WTC11 (cell line): ENCODE measurements at regions not wholly inside any gene's neighbourhood (a gene's known extent, or its start where the extent isn't known, plus 50 kb on each side); places are given as distances from the start of the nearest gene placed in this dataset.

Source experiments
- ATAC-seq: fragments of 200-7000 bp; cut with Tn5 transposase; 2 replicates; pipeline ENCODE4 v1.10.0; 2021; ENCODE audit warnings: mild to moderate bottlenecking, moderate library complexity
- CTCF ChIA-PET: fragments of 300-600 bp; sonication (Branson Sonifier 250); formaldehyde crosslinking; loops from one replicate; lab custom pipeline; 2021; ENCODE audit warnings: antibody characterized with exemption; lab: Charles Lee
- POLR2A ChIA-PET: fragments of 350-600 bp; sonication (Branson Sonifier 250); formaldehyde crosslinking; loops from one replicate; lab custom pipeline; 2021; ENCODE audit warnings: antibody characterized with exemption; lab: Charles Lee
- DNase-seq: peaks from one replicate; pipeline ENCODE4 v3.0.0; 2021; ENCODE audit warnings: low spot score
- H3K27ac Mint-ChIP-seq: 2 replicates; pipeline ENCODE4 v1.8.0; 2021; ENCODE audit warnings: mixed read lengths
- H3K27me3 Mint-ChIP-seq: 2 replicates; pipeline ENCODE4 v1.8.0; 2021; ENCODE audit warnings: low read depth, mild to moderate bottlenecking, moderate library complexity, mixed read lengths
- H3K36me3 Mint-ChIP-seq: 2 replicates; pipeline ENCODE4 v1.8.0; 2021; ENCODE audit warnings: mixed read lengths
- H3K4me1 Mint-ChIP-seq: 2 replicates; pipeline ENCODE4 v1.8.0; 2022; ENCODE audit warnings: mixed read lengths
- H3K4me3 Mint-ChIP-seq: 2 replicates; pipeline ENCODE4 v1.8.0; 2021; ENCODE audit warnings: mild to moderate bottlenecking, moderate library complexity, mixed read lengths
- H3K9me3 Mint-ChIP-seq: 2 replicates; pipeline ENCODE4 v1.8.0; 2021; ENCODE audit warnings: mixed read lengths
- CDX4 ChIP-seq: fragments of 250-450 bp; sonication (Bioruptor Pico); IDR thresholded peaks from 2 replicates; pipeline ENCODE4 v1.9.0; 2021; ENCODE audit warnings: moderate library complexity, mild to moderate bottlenecking, inconsistent platforms, borderline replicate concordance
- ELF4 ChIP-seq: sonication (generic); formaldehyde crosslinking; IDR thresholded peaks from 2 replicates; pipeline ENCODE4 v1.8.1; 2022; ENCODE audit warnings: low read depth, mild to moderate bottlenecking, moderate library complexity, missing genetic modification reagents
- FOXP1 ChIP-seq: sonication (generic); formaldehyde crosslinking; IDR thresholded peaks from 2 replicates; pipeline ENCODE4 v1.8.0; 2022; ENCODE audit warnings: missing genetic modification reagents, mild to moderate bottlenecking, moderate library complexity, borderline replicate concordance
- IRF2 ChIP-seq: sonication (generic); formaldehyde crosslinking; IDR thresholded peaks from 2 replicates; pipeline ENCODE4 v1.8.0; 2022; ENCODE audit warnings: low read depth, missing genetic modification reagents, borderline replicate concordance
- KAT7 ChIP-seq: sonication (generic); formaldehyde crosslinking; IDR thresholded peaks from 2 replicates; pipeline ENCODE4 v1.8.1; 2023; ENCODE audit warnings: missing genetic modification reagents, mild to moderate bottlenecking, borderline replicate concordance
- MYBL2 ChIP-seq: sonication (generic); formaldehyde crosslinking; IDR thresholded peaks from 2 replicates; pipeline ENCODE4 v1.8.1; 2023; ENCODE audit warnings: mild to moderate bottlenecking, moderate library complexity, missing genetic modification reagents
- NFE2L1 ChIP-seq: sonication (generic); formaldehyde crosslinking; IDR thresholded peaks from 2 replicates; pipeline ENCODE4 v1.8.1; 2023; ENCODE audit warnings: missing genetic modification reagents
- NR2C2 ChIP-seq: sonication (generic); formaldehyde crosslinking; IDR thresholded peaks from 2 replicates; pipeline ENCODE4 v1.8.0; 2022; ENCODE audit warnings: mild to moderate bottlenecking, missing genetic modification reagents
- PRRX2 ChIP-seq: fragments of 250-450 bp; sonication (Bioruptor Pico); IDR thresholded peaks from 2 replicates; pipeline ENCODE4 v1.8.0; 2021; ENCODE audit warnings: mild to moderate bottlenecking
- RORB ChIP-seq: fragments of 250-450 bp; sonication (Bioruptor Pico); IDR thresholded peaks from 2 replicates; pipeline ENCODE4 v1.9.0; 2021; ENCODE audit warnings: mild to moderate bottlenecking
- ZBTB21 ChIP-seq: sonication (generic); formaldehyde crosslinking; IDR thresholded peaks from 2 replicates; pipeline ENCODE4 v1.8.1; 2023; ENCODE audit warnings: mild to moderate bottlenecking, missing genetic modification reagents, borderline replicate concordance
- ZNF121 ChIP-seq: sonication (generic); formaldehyde crosslinking; IDR thresholded peaks from 2 replicates; pipeline ENCODE4 v1.8.0; 2023; ENCODE audit warnings: missing genetic modification reagents
- ZNF138 ChIP-seq: sonication (generic); formaldehyde crosslinking; conservative IDR thresholded peaks from 2 replicates; pipeline ENCODE4 v1.8.1; 2022; ENCODE audit warnings: mild to moderate bottlenecking, moderate library complexity, missing genetic modification reagents
- ZNF317 ChIP-seq: sonication (generic); formaldehyde crosslinking; IDR thresholded peaks from 2 replicates; pipeline ENCODE4 v1.8.1; 2023; ENCODE audit warnings: low read depth, mild to moderate bottlenecking, moderate library complexity, missing genetic modification reagents, borderline replicate concordance
- TF ChIP-seq, protein P1 (sequence below): sonication (generic); formaldehyde crosslinking; IDR thresholded peaks from 2 replicates; pipeline ENCODE4 v1.8.1; 2022; ENCODE audit warnings: low read depth, missing genetic modification reagents, borderline replicate concordance
- TF ChIP-seq, protein P2 (sequence below): sonication (generic); formaldehyde crosslinking; IDR thresholded peaks from 2 replicates; pipeline ENCODE4 v1.8.1; 2022; ENCODE audit warnings: mild to moderate bottlenecking, moderate library complexity, missing genetic modification reagents
- TF ChIP-seq, protein P3 (sequence below): sonication (generic); formaldehyde crosslinking; IDR thresholded peaks from 2 replicates; pipeline ENCODE4 v1.8.0; 2023; ENCODE audit warnings: mild to moderate bottlenecking, missing genetic modification reagents
- TF ChIP-seq, protein P4 (sequence below): fragments of 250-450 bp; sonication (Bioruptor Pico); IDR thresholded peaks from 2 replicates; pipeline ENCODE4 v1.8.0; 2021; ENCODE audit warnings: mild to moderate bottlenecking
- TF ChIP-seq, protein P5 (sequence below): sonication (generic); formaldehyde crosslinking; IDR thresholded peaks from 2 replicates; pipeline ENCODE4 v1.8.0; 2022; ENCODE audit warnings: missing genetic modification reagents
- TF ChIP-seq, protein P6 (sequence below): fragments of 200-600 bp; IDR thresholded peaks from 2 replicates; pipeline ENCODE4 v1.8.0; 2022; ENCODE audit warnings: antibody characterized with exemption

DNA sequence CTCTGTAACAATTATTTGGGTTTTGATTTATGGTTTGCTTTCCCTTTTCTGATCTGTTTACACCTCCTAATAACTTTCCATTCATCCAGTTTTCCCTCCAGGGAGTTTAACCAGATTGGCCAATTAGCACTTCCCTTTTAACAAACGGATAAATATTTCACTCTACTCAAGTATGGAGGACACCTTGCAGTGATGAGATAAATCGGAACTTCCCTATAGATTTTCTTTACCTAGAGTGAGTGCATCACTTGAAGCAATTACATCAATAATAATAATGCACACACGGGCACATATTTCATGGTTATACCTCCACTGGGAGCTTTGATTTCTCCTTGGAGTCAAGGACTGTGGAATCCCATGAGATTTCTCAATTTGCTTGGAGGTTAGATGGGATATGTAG is 239.1 kb upstream of the CFAP20DC start (continued):
- TF ChIP-seq, protein P1, sequence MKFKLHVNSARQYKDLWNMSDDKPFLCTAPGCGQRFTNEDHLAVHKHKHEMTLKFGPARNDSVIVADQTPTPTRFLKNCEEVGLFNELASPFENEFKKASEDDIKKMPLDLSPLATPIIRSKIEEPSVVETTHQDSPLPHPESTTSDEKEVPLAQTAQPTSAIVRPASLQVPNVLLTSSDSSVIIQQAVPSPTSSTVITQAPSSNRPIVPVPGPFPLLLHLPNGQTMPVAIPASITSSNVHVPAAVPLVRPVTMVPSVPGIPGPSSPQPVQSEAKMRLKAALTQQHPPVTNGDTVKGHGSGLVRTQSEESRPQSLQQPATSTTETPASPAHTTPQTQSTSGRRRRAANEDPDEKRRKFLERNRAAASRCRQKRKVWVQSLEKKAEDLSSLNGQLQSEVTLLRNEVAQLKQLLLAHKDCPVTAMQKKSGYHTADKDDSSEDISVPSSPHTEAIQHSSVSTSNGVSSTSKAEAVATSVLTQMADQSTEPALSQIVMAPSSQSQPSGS (CRISPR knock-in tag): no peak
- TF ChIP-seq FOXP1 (no peak), CDX4 (CRISPR knock-in tag) (no peak), MYBL2 (CRISPR knock-in tag) (no peak), NFE2L1 (CRISPR knock-in tag) (no peak), NR2C2 (no peak), RORB (CRISPR knock-in tag) (no peak), IRF2 (CRISPR knock-in tag) (no peak)

DNA sequence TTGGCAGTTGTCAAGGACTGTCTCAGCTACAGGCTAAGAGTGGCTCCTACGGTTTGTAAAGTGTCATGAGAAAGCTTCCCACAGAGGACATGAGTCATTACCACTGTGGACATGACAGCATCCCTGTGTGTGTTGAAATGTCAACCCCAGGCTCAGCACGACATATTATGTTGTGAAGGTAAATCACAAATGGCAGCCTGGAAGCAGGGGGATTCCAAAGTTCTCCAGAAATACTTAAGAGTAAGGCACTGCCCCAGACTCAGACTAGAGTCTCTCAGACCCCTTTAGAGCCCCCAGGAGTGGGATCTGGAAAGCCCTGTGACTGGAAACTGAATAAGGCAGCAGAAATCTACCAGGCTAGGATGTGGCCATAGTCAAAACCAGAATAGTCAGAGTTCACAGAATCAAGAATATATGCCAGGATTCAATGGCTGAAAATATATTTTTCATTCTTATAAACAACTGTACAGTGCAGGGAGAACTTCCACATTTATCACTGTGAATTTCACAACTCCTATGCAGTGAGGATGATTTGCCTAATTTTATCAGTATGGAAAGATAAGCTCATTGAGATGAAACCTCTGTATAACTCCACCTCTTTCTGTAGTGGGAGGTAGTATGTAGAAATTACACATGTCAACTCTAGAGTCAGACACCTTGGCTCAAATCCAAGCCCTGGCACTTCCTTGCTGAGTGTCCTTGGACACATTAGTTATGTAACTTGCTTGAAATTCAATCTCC is 237.1 kb upstream of the CFAP20DC start:
- DNase-seq (no peak), ATAC-seq (no peak)
- no peak overlapping the region for H3K4me3 Mint-ChIP-seq
- CTCF ChIA-PET: interaction anchor here (1.0 kb wide), 1 partner anchor 40 kb away, joined by 4 read pairs; no protein-coding TSS in a partner anchor
- 0 out of 2 replicates have a peak, but pooled peaks cover 1% of the 10 kb centered on the region for H3K9me3 Mint-ChIP-seq
- no peaks in the 10 kb centered on the region for H3K4me1 Mint-ChIP-seq
- H3K36me3 Mint-ChIP-seq: no peaks in the 10 kb centered on the region
- POLR2A ChIA-PET: no interaction called here
- no peaks in the 10 kb centered on the region for H3K27me3 Mint-ChIP-seq
- H3K27ac Mint-ChIP-seq: no peak overlapping the region
- TF ChIP-seq PRRX2 (CRISPR knock-in tag) (no peak), ZNF317 (CRISPR knock-in tag) (no peak), ZNF121 (CRISPR knock-in tag) (no peak), ZNF138 (CRISPR knock-in tag) (no peak), CDX4 (CRISPR knock-in tag) (no peak), FOXP1 (no peak), ELF4 (CRISPR knock-in tag) (no peak), ZBTB21 (CRISPR knock-in tag) (no peak), KAT7 (CRISPR knock-in tag) (no peak)
- TF ChIP-seq, protein P2, sequence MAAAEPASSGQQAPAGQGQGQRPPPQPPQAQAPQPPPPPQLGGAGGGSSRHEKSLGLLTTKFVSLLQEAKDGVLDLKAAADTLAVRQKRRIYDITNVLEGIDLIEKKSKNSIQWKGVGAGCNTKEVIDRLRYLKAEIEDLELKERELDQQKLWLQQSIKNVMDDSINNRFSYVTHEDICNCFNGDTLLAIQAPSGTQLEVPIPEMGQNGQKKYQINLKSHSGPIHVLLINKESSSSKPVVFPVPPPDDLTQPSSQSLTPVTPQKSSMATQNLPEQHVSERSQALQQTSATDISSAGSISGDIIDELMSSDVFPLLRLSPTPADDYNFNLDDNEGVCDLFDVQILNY (CRISPR knock-in tag): no peak
- TF ChIP-seq, protein P3, sequence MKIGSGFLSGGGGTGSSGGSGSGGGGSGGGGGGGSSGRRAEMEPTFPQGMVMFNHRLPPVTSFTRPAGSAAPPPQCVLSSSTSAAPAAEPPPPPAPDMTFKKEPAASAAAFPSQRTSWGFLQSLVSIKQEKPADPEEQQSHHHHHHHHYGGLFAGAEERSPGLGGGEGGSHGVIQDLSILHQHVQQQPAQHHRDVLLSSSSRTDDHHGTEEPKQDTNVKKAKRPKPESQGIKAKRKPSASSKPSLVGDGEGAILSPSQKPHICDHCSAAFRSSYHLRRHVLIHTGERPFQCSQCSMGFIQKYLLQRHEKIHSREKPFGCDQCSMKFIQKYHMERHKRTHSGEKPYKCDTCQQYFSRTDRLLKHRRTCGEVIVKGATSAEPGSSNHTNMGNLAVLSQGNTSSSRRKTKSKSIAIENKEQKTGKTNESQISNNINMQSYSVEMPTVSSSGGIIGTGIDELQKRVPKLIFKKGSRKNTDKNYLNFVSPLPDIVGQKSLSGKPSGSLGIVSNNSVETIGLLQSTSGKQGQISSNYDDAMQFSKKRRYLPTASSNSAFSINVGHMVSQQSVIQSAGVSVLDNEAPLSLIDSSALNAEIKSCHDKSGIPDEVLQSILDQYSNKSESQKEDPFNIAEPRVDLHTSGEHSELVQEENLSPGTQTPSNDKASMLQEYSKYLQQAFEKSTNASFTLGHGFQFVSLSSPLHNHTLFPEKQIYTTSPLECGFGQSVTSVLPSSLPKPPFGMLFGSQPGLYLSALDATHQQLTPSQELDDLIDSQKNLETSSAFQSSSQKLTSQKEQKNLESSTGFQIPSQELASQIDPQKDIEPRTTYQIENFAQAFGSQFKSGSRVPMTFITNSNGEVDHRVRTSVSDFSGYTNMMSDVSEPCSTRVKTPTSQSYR (CRISPR knock-in tag): no peak
- TF ChIP-seq, protein P4, sequence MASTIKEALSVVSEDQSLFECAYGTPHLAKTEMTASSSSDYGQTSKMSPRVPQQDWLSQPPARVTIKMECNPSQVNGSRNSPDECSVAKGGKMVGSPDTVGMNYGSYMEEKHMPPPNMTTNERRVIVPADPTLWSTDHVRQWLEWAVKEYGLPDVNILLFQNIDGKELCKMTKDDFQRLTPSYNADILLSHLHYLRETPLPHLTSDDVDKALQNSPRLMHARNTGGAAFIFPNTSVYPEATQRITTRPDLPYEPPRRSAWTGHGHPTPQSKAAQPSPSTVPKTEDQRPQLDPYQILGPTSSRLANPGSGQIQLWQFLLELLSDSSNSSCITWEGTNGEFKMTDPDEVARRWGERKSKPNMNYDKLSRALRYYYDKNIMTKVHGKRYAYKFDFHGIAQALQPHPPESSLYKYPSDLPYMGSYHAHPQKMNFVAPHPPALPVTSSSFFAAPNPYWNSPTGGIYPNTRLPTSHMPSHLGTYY (CRISPR knock-in tag): no peak
- TF ChIP-seq, protein P5, sequence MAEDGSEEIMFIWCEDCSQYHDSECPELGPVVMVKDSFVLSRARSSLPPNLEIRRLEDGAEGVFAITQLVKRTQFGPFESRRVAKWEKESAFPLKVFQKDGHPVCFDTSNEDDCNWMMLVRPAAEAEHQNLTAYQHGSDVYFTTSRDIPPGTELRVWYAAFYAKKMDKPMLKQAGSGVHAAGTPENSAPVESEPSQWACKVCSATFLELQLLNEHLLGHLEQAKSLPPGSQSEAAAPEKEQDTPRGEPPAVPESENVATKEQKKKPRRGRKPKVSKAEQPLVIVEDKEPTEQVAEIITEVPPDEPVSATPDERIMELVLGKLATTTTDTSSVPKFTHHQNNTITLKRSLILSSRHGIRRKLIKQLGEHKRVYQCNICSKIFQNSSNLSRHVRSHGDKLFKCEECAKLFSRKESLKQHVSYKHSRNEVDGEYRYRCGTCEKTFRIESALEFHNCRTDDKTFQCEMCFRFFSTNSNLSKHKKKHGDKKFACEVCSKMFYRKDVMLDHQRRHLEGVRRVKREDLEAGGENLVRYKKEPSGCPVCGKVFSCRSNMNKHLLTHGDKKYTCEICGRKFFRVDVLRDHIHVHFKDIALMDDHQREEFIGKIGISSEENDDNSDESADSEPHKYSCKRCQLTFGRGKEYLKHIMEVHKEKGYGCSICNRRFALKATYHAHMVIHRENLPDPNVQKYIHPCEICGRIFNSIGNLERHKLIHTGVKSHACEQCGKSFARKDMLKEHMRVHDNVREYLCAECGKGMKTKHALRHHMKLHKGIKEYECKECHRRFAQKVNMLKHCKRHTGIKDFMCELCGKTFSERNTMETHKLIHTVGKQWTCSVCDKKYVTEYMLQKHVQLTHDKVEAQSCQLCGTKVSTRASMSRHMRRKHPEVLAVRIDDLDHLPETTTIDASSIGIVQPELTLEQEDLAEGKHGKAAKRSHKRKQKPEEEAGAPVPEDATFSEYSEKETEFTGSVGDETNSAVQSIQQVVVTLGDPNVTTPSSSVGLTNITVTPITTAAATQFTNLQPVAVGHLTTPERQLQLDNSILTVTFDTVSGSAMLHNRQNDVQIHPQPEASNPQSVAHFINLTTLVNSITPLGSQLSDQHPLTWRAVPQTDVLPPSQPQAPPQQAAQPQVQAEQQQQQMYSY (CRISPR knock-in tag): no peak
- TF ChIP-seq, protein P6, sequence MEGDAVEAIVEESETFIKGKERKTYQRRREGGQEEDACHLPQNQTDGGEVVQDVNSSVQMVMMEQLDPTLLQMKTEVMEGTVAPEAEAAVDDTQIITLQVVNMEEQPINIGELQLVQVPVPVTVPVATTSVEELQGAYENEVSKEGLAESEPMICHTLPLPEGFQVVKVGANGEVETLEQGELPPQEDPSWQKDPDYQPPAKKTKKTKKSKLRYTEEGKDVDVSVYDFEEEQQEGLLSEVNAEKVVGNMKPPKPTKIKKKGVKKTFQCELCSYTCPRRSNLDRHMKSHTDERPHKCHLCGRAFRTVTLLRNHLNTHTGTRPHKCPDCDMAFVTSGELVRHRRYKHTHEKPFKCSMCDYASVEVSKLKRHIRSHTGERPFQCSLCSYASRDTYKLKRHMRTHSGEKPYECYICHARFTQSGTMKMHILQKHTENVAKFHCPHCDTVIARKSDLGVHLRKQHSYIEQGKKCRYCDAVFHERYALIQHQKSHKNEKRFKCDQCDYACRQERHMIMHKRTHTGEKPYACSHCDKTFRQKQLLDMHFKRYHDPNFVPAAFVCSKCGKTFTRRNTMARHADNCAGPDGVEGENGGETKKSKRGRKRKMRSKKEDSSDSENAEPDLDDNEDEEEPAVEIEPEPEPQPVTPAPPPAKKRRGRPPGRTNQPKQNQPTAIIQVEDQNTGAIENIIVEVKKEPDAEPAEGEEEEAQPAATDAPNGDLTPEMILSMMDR: no peak
